SK-N-SH (cell line): ENCODE measurements at regions not wholly inside any gene's neighbourhood (a gene's known extent, or its start where the extent isn't known, plus 50 kb on each side); places are given as distances from the start of the nearest gene placed in this dataset.
"Not testable (repeated sequence)": the region's sequence is repeated elsewhere in the genome, so short reads cannot be mapped to it uniquely, and the experiment has no call there.

ENCODE experiments used
- CTCF ChIA-PET: fragments of 300-600, 350-600 bp; formaldehyde crosslinking; extraction: SDS; loops from one replicate; lab custom pipeline; 2021; lab: Yijun Ruan, JAX
- POLR2A ChIA-PET: fragments of 350-600 bp; sonication (Branson Sonifier 250); formaldehyde crosslinking; extraction: SDS; loops from one replicate; lab custom pipeline; 2020; ENCODE audit warnings: antibody characterized with exemption, inconsistent platforms; lab: Yijun Ruan, JAX
- DNase-seq: peaks from one replicate; pipeline ENCODE4 v3.0.0; 2012
- H2AFZ ChIP-seq: fragments of 200-600 bp; sonication (generic); 2 replicates; pipeline ENCODE4 v1.8.1; 2016; ENCODE audit warnings: antibody characterized with exemption, mild to moderate bottlenecking, low read depth
- H3F3A ChIP-seq: fragments of 200-600 bp; sonication (generic); replicated peaks from 2 replicates; pipeline ENCODE3; 2016; ENCODE audit warnings: antibody characterized with exemption, mild to moderate bottlenecking; ENCODE audit not compliant: insufficient read depth
- H3K27ac ChIP-seq, 2 experiments: fragments of 200-500 bp in 1 of 2; fragments of 200-600 bp in 1 of 2; sonication (Bioruptor generic) in 1 of 2; sonication (generic), shearing (Covaris generic) in 1 of 2; 2 replicates each; pipeline versions ENCODE4 v1.5.1 to v1.6.1; 2014 to 2016; ENCODE audit warnings: low read depth in 2 of 2, inconsistent platforms in 1 of 2, low read length in 1 of 2, mild to moderate bottlenecking in 1 of 2, mixed read lengths in 1 of 2
- H3K27me3 ChIP-seq: fragments of 200-600 bp; sonication (generic), shearing (Covaris generic); 2 replicates; pipeline ENCODE4 v1.6.1; 2016; ENCODE audit warnings: mixed run types; ENCODE audit not compliant: insufficient read depth
- H3K36me3 ChIP-seq, 2 experiments: fragments of 200-500 bp in 1 of 2; fragments of 200-600 bp in 1 of 2; sonication (Bioruptor generic) in 1 of 2; sonication (generic) in 1 of 2; replicated peaks in 1 of 2; 2 replicates each; pipeline versions ENCODE3 to v1.5.1; 2014 to 2016; ENCODE audit warnings: low read length in 1 of 2, mild to moderate bottlenecking in 1 of 2; ENCODE audit not compliant: insufficient read depth in 2 of 2, control insufficient read depth in 1 of 2
- H3K4me1 ChIP-seq, 2 experiments: fragments of 200-500 bp in 1 of 2; fragments of 200-600 bp in 1 of 2; sonication (Bioruptor generic) in 1 of 2; sonication (generic), shearing (Covaris generic) in 1 of 2; 2 replicates each; pipeline versions ENCODE4 v1.5.1 to v1.6.1; 2014 to 2016; ENCODE audit warnings: low read depth in 1 of 2, low read length in 1 of 2, mixed run types in 1 of 2; ENCODE audit not compliant: insufficient read depth in 2 of 2, control insufficient read depth in 1 of 2
- H3K4me2 ChIP-seq: fragments of 200-600 bp; sonication (generic), shearing (Covaris generic); 2 replicates; pipeline ENCODE4 v1.6.1; 2017; ENCODE audit warnings: mixed run types
- H3K4me3 ChIP-seq, 2 experiments: fragments of 200-500 bp in 1 of 2; fragments of 200-600 bp in 1 of 2; sonication (Bioruptor generic) in 1 of 2; sonication (generic), shearing (Covaris generic) in 1 of 2; 2 replicates each; pipeline versions ENCODE4 v1.5.1 to v1.8.1; 2014 to 2016; ENCODE audit warnings: low read depth in 2 of 2, inconsistent platforms in 1 of 2, low read length in 1 of 2, mild to moderate bottlenecking in 1 of 2, mixed read lengths in 1 of 2, moderate library complexity in 1 of 2
- H3K79me2 ChIP-seq: fragments of 200-600 bp; sonication (generic); 2 replicates; pipeline ENCODE4 v1.8.1; 2017; ENCODE audit warnings: mild to moderate bottlenecking; ENCODE audit not compliant: insufficient read depth
- H3K9ac ChIP-seq: fragments of 200-600 bp; sonication (generic); 2 replicates; pipeline ENCODE4 v1.6.1; 2017; ENCODE audit warnings: mixed run types
- H3K9me2 ChIP-seq: fragments of 200-600 bp; sonication (generic); 2 replicates; pipeline ENCODE4 v1.6.1; 2017; ENCODE audit warnings: mixed run types
- H3K9me3 ChIP-seq: fragments of 200-600 bp; sonication (generic); 2 replicates; pipeline ENCODE4 v1.6.1; 2017; ENCODE audit warnings: mixed run types, mild to moderate bottlenecking, moderate library complexity
- H4K20me1 ChIP-seq: fragments of 200-600 bp; sonication (generic); 2 replicates; pipeline ENCODE4 v1.6.1; 2017; ENCODE audit warnings: mild to moderate bottlenecking, mixed run types; ENCODE audit not compliant: insufficient read depth
- FOSL2 ChIP-seq: IDR thresholded peaks from 2 replicates; pipeline ENCODE4 v1.4.0; 2012; ENCODE audit warnings: low read depth, mild to moderate bottlenecking, moderate library complexity, borderline replicate concordance
- FOXM1 ChIP-seq: IDR thresholded peaks from 2 replicates; pipeline ENCODE4 v1.4.0; 2012; ENCODE audit warnings: low read depth, mild to moderate bottlenecking
- RXRA ChIP-seq: IDR thresholded peaks from 2 replicates; pipeline ENCODE4 v1.4.0; 2012; ENCODE audit warnings: low read depth, mild to moderate bottlenecking, borderline replicate concordance
- TAF1 ChIP-seq: IDR thresholded peaks from 2 replicates; pipeline ENCODE4 v1.6.1; 2012; ENCODE audit warnings: low read depth, mild to moderate bottlenecking, low read length, moderate library complexity, borderline replicate concordance
- TCF12 ChIP-seq: IDR thresholded peaks from 2 replicates; pipeline ENCODE4 v1.4.0; 2012
- TEAD4 ChIP-seq: IDR thresholded peaks from 2 replicates; pipeline ENCODE4 v1.4.0; 2012; ENCODE audit warnings: mild to moderate bottlenecking, borderline replicate concordance; ENCODE audit not compliant: insufficient read depth
- YY1 ChIP-seq: IDR thresholded peaks from 2 replicates; pipeline ENCODE4 v1.4.0; 2012; ENCODE audit warnings: low read depth, mild to moderate bottlenecking
- WGBS: methylation state at CpG from one replicate; pipeline ENCODE4 v1.1.6; 2017; ENCODE audit warnings: low lambda C conversion rate; 5-methylcytosine and 5-hydroxymethylcytosine counted together
- TF ChIP-seq, protein P1 (sequence below): fragments of 200-600 bp; sonication (generic); IDR thresholded peaks from 2 replicates; pipeline ENCODE4 v1.6.1; 2017; ENCODE audit warnings: antibody characterized with exemption, mild to moderate bottlenecking, moderate library complexity
- TF ChIP-seq, protein P2 (sequence below): IDR thresholded peaks from 2 replicates; pipeline ENCODE4 v1.4.0; 2012; ENCODE audit warnings: low read depth, borderline replicate concordance
- TF ChIP-seq, protein P3 (sequence below): IDR thresholded peaks from 2 replicates; pipeline ENCODE4 v1.6.1; 2012; ENCODE audit warnings: mild to moderate bottlenecking, low read depth, low read length, moderate library complexity
- TF ChIP-seq, protein P4 (sequence below): IDR thresholded peaks from 2 replicates; pipeline ENCODE4 v1.4.0; 2012; ENCODE audit warnings: low read depth
- TF ChIP-seq, protein P5 (sequence below): IDR thresholded peaks from 2 replicates; pipeline ENCODE4; 2012
- TF ChIP-seq, protein P6 (sequence below): fragments of 150-350 bp; IDR thresholded peaks from 2 replicates; pipeline ENCODE4 v1.6.1; 2016; ENCODE audit warnings: mild to moderate bottlenecking, low read depth, low read length

DNA sequence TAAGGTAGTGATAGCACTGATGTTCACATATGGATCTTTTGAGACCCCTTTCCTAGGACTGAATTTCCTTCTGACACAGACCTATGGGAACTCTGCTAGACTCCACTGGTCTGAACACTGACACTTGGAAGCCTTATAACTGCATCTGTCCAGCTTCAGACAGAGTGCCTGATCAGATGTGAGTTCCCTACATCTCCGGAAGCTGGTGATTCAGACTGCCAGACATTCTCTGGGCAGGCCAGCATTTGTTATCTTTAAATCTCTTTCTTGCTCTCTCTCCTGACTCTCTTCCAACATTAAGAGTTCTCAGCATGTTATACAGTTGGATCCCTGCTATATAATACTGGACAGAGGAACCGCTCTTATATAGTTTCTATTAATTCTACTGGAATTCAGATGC, 408.5 kb downstream of the ZEB2 start (continued):
- TF ChIP-seq, protein P1, sequence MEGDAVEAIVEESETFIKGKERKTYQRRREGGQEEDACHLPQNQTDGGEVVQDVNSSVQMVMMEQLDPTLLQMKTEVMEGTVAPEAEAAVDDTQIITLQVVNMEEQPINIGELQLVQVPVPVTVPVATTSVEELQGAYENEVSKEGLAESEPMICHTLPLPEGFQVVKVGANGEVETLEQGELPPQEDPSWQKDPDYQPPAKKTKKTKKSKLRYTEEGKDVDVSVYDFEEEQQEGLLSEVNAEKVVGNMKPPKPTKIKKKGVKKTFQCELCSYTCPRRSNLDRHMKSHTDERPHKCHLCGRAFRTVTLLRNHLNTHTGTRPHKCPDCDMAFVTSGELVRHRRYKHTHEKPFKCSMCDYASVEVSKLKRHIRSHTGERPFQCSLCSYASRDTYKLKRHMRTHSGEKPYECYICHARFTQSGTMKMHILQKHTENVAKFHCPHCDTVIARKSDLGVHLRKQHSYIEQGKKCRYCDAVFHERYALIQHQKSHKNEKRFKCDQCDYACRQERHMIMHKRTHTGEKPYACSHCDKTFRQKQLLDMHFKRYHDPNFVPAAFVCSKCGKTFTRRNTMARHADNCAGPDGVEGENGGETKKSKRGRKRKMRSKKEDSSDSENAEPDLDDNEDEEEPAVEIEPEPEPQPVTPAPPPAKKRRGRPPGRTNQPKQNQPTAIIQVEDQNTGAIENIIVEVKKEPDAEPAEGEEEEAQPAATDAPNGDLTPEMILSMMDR: no peak
- TF ChIP-seq, protein P2, sequence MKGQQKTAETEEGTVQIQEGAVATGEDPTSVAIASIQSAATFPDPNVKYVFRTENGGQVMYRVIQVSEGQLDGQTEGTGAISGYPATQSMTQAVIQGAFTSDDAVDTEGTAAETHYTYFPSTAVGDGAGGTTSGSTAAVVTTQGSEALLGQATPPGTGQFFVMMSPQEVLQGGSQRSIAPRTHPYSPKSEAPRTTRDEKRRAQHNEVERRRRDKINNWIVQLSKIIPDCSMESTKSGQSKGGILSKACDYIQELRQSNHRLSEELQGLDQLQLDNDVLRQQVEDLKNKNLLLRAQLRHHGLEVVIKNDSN: no peak
- TF ChIP-seq TAF1: no peak
- TF ChIP-seq TCF12: peak; percentile 99
- TF ChIP-seq, protein P3, sequence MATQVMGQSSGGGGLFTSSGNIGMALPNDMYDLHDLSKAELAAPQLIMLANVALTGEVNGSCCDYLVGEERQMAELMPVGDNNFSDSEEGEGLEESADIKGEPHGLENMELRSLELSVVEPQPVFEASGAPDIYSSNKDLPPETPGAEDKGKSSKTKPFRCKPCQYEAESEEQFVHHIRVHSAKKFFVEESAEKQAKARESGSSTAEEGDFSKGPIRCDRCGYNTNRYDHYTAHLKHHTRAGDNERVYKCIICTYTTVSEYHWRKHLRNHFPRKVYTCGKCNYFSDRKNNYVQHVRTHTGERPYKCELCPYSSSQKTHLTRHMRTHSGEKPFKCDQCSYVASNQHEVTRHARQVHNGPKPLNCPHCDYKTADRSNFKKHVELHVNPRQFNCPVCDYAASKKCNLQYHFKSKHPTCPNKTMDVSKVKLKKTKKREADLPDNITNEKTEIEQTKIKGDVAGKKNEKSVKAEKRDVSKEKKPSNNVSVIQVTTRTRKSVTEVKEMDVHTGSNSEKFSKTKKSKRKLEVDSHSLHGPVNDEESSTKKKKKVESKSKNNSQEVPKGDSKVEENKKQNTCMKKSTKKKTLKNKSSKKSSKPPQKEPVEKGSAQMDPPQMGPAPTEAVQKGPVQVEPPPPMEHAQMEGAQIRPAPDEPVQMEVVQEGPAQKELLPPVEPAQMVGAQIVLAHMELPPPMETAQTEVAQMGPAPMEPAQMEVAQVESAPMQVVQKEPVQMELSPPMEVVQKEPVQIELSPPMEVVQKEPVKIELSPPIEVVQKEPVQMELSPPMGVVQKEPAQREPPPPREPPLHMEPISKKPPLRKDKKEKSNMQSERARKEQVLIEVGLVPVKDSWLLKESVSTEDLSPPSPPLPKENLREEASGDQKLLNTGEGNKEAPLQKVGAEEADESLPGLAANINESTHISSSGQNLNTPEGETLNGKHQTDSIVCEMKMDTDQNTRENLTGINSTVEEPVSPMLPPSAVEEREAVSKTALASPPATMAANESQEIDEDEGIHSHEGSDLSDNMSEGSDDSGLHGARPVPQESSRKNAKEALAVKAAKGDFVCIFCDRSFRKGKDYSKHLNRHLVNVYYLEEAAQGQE: peak; percentile 80
- peak; percentile 93 for TF ChIP-seq FOSL2
- TF ChIP-seq FOXM1: peak; percentile 80
- 0 out of 2 replicates have a peak, but pooled peaks have one; percentile 28 for TF ChIP-seq YY1
- peak; percentile 95 for TF ChIP-seq TEAD4
- TF ChIP-seq, protein P4, sequence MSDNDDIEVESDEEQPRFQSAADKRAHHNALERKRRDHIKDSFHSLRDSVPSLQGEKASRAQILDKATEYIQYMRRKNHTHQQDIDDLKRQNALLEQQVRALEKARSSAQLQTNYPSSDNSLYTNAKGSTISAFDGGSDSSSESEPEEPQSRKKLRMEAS: peak; percentile 77
- TF ChIP-seq, protein P5, sequence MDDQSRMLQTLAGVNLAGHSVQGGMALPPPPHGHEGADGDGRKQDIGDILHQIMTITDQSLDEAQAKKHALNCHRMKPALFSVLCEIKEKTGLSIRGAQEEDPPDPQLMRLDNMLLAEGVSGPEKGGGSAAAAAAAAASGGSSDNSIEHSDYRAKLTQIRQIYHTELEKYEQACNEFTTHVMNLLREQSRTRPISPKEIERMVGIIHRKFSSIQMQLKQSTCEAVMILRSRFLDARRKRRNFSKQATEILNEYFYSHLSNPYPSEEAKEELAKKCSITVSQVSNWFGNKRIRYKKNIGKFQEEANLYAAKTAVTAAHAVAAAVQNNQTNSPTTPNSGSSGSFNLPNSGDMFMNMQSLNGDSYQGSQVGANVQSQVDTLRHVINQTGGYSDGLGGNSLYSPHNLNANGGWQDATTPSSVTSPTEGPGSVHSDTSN: peak; percentile 94
- peak; percentile 78; the same call in 1 of the 2 replicates for TF ChIP-seq RXRA
- TF ChIP-seq, protein P6, sequence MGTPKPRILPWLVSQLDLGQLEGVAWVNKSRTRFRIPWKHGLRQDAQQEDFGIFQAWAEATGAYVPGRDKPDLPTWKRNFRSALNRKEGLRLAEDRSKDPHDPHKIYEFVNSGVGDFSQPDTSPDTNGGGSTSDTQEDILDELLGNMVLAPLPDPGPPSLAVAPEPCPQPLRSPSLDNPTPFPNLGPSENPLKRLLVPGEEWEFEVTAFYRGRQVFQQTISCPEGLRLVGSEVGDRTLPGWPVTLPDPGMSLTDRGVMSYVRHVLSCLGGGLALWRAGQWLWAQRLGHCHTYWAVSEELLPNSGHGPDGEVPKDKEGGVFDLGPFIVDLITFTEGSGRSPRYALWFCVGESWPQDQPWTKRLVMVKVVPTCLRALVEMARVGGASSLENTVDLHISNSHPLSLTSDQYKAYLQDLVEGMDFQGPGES: no peak

DNA sequence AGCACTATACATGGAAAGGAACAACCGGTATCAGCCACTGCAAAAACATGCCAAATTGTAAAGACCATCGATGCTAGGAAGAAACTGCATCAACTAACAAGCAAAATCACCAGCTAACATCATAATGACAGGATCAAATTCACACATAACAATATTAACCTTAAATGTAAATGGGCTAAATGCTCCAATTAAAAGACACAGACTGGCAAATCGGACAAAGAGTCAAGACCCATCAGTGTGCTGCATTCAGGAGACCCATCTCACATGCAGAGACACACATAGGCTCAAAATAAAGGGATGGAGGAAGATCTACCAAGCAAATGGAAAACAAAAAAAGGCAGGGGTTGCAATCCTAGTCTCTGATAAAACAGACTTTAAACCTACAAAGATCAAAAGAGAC, 413.8 kb downstream of the ZEB2 start:
- CTCF ChIA-PET: interaction anchor here (1.1 kb wide), 1 partner anchor 22 kb away, joined by 3 read pairs; no protein-coding TSS in a partner anchor
- WGBS: 73% methylated on average over 3 of the region's 3 CpGs

More for the DNA sequence above, 413.8 kb downstream of the ZEB2 start:
- H3K4me2 ChIP-seq, H3K9ac ChIP-seq, H3K4me1 ChIP-seq, H3K9me3 ChIP-seq, H3K36me3 ChIP-seq, H3F3A ChIP-seq, H2AFZ ChIP-seq, H3K27ac ChIP-seq, H3K9me2 ChIP-seq, H4K20me1 ChIP-seq, H3K79me2 ChIP-seq, H3K27me3 ChIP-seq, H3K4me3 ChIP-seq, DNase-seq, POLR2A ChIA-PET: not testable (repeated sequence)
